Esophagus muscularis mucosa (tissue), 3 donors: ENCODE measurements at regions not wholly inside any gene's neighbourhood (a gene's known extent, or its start where the extent isn't known, plus 50 kb on each side); places are given as distances from the start of the nearest gene placed in this dataset.
"Not testable (repeated sequence)": the region's sequence is repeated elsewhere in the genome, so short reads cannot be mapped to it uniquely, and the experiment has no call there.

Source experiments
- POLR2A ChIP-seq: fragments of 450-650 bp; IDR thresholded peaks from one replicate; pipeline ENCODE4 v1.6.1; 2017; ENCODE audit warnings: antibody characterized with exemption, moderate library complexity, mild to moderate bottlenecking, low read depth
- TF ChIP-seq, protein P1 (sequence below), 3 experiments: fragments of 200-600 bp in 2 of 3; fragments of 450-650 bp in 1 of 3; sonication (generic) in 2 of 3; IDR thresholded peaks; one replicate each; pipeline ENCODE4 v1.5.1; 2017 to 2019; ENCODE audit warnings: antibody characterized with exemption in 3 of 3, mild to moderate bottlenecking in 2 of 3, moderate library complexity in 1 of 3

DNA sequence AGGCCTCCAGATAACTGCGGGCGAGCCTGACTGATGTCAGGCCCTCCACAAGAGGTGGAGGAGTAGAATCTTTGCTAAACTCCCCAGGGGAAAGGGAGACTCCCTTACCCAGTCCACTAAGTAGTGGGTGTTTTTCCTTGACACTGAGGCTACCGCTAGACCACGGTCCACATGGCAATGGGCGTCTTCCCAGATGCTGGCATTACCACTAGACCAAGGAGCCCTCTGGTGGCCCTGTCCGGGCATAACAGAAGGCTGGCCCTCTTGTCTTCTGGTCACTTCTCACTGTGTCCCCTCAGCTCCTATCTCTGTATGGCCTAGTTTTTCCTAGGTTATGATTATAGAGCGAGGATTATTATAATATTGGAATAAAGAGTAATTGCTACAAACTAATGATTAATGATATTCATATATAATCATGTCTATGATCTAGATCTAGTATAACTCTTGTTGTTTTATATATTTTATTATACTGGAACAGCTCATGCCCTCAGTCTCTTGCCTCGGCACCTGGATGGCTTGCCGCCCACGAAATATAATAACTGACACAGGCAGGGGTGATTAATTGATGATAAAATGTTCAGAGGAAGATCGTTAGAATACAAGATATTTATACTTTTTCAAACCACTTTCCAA, 73.8 kb downstream of the PRKAB2 start:
- TF ChIP-seq, protein P1, sequence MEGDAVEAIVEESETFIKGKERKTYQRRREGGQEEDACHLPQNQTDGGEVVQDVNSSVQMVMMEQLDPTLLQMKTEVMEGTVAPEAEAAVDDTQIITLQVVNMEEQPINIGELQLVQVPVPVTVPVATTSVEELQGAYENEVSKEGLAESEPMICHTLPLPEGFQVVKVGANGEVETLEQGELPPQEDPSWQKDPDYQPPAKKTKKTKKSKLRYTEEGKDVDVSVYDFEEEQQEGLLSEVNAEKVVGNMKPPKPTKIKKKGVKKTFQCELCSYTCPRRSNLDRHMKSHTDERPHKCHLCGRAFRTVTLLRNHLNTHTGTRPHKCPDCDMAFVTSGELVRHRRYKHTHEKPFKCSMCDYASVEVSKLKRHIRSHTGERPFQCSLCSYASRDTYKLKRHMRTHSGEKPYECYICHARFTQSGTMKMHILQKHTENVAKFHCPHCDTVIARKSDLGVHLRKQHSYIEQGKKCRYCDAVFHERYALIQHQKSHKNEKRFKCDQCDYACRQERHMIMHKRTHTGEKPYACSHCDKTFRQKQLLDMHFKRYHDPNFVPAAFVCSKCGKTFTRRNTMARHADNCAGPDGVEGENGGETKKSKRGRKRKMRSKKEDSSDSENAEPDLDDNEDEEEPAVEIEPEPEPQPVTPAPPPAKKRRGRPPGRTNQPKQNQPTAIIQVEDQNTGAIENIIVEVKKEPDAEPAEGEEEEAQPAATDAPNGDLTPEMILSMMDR (IDR thresholded peaks at IDR 0.05), result peak in 2 of 3 experiments; percentile 18 to 37
- not testable (repeated sequence) for TF ChIP-seq POLR2A
